ENCODE measurements at regions not wholly inside any gene's neighbourhood (a gene's known extent, or its start where the extent isn't known, plus 50 kb on each side); places are given as distances from the start of the nearest gene placed in this dataset.

GRCh38 chr20:1819311-1820137 is 75.7 kb upstream of the SIRPA start:
- no peak for DNase-seq (ENCODE audit: low spot score)
- H3K36me3 Mint-ChIP-seq (ENCODE audit: low read depth), result peaks cover 2% of the 10 kb centered on the region
- peak overlapping the region; percentile 75 for H3K27ac Mint-ChIP-seq (ENCODE audit: unreplicated experiment)
- no peaks in the 10 kb centered on the region for H3K27me3 Mint-ChIP-seq (ENCODE audit: low read depth)
- TF ChIP-seq CTCF (IDR thresholded peaks at IDR 0.05), result no peak
- peaks cover 65% of the 10 kb centered on the region for H3K4me1 Mint-ChIP-seq (ENCODE audit: low read depth)
- H3K9me3 Mint-ChIP-seq (ENCODE audit: low read depth), result peaks cover 25% of the 10 kb centered on the region
- H3K4me3 Mint-ChIP-seq (ENCODE audit: unreplicated experiment), result no peak overlapping the region

GRCh38 chr20:1818895-1819294 is 76.3 kb upstream of the SIRPA start:
- H3K27me3 Mint-ChIP-seq (ENCODE audit: low read depth), result no peaks in the 10 kb centered on the region
- H3K4me1 Mint-ChIP-seq (ENCODE audit: low read depth), result peaks cover 66% of the 10 kb centered on the region
- H3K27ac Mint-ChIP-seq (ENCODE audit: unreplicated experiment), result peak overlapping the region; percentile 65
- peaks cover 2% of the 10 kb centered on the region for H3K36me3 Mint-ChIP-seq (ENCODE audit: low read depth)
- H3K4me3 Mint-ChIP-seq (ENCODE audit: unreplicated experiment), result no peak overlapping the region
- no peak for DNase-seq (ENCODE audit: low spot score)
- H3K9me3 Mint-ChIP-seq (ENCODE audit: low read depth), result peaks cover 21% of the 10 kb centered on the region
- TF ChIP-seq CTCF (IDR thresholded peaks at IDR 0.05), result no peak

GRCh38 chr20:1818247-1818840 is 76.9 kb upstream of the SIRPA start:
- no peak overlapping the region for H3K4me3 Mint-ChIP-seq (ENCODE audit: unreplicated experiment)
- peaks cover 72% of the 10 kb centered on the region for H3K4me1 Mint-ChIP-seq (ENCODE audit: low read depth)
- H3K27ac Mint-ChIP-seq (ENCODE audit: unreplicated experiment), result peak overlapping the region; percentile 72
- no peak for TF ChIP-seq CTCF (IDR thresholded peaks at IDR 0.05)
- H3K9me3 Mint-ChIP-seq (ENCODE audit: low read depth), result peaks cover 17% of the 10 kb centered on the region
- H3K27me3 Mint-ChIP-seq (ENCODE audit: low read depth), result no peaks in the 10 kb centered on the region
- H3K36me3 Mint-ChIP-seq (ENCODE audit: low read depth), result no peaks in the 10 kb centered on the region
- no peak for DNase-seq (ENCODE audit: low spot score)

GRCh38 chr20:1817577-1818211 is 77.5 kb upstream of the SIRPA start:
- Mint-ChIP-seq H3K27me3 (ENCODE audit: low read depth) (no peaks in the 10 kb centered on the region), H3K4me3 (ENCODE audit: unreplicated experiment) (no peak overlapping the region), H3K27ac (ENCODE audit: unreplicated experiment) (peak overlapping the region; percentile 72), H3K9me3 (ENCODE audit: low read depth) (peaks cover 11% of the 10 kb centered on the region), H3K4me1 (ENCODE audit: low read depth) (peaks cover 78% of the 10 kb centered on the region), H3K36me3 (ENCODE audit: low read depth) (no peaks in the 10 kb centered on the region)
- DNase-seq (ENCODE audit: low spot score), result no peak
- TF ChIP-seq CTCF (IDR thresholded peaks at IDR 0.05), result no peak

Data from chondrocyte (in vitro differentiated cells).